MCF 10A (cell line): ENCODE measurements at regions not wholly inside any gene's neighbourhood (a gene's known extent, or its start where the extent isn't known, plus 50 kb on each side); places are given as distances from the start of the nearest gene placed in this dataset.

Experiments
- BruUV-seq: library from RNA; stranded (reverse); fragments of 400-500 nt; replicated peaks from 2 replicates; lab custom pipeline; 2021; lab: Mats Ljungman, UMichigan
- CTCF ChIA-PET: fragments of 300-600 bp; sonication (Branson Sonifier 250); formaldehyde crosslinking; extraction: SDS; loops from one replicate; lab custom pipeline; 2021; ENCODE audit warnings: antibody characterized with exemption, inconsistent platforms; lab: Yijun Ruan, JAX
- POLR2A ChIA-PET: fragments of 300-600, 350-650 bp; sonication (Branson Sonifier 250); formaldehyde crosslinking; extraction: SDS; loops from one replicate; lab custom pipeline; 2020; ENCODE audit warnings: antibody characterized with exemption, inconsistent platforms; lab: Yijun Ruan, JAX
- DNase-seq: peaks from one replicate; pipeline ENCODE4 v3.0.0-alpha.2; 2018; ENCODE audit not compliant: unreplicated experiment
- H3K27ac Mint-ChIP-seq: one replicate; pipeline ENCODE4 v1.8.0; 2022; ENCODE audit warnings: mild to moderate bottlenecking, low read depth, mixed read lengths; ENCODE audit not compliant: unreplicated experiment
- H3K27me3 Mint-ChIP-seq: one replicate; pipeline ENCODE4 v1.8.0; 2022; ENCODE audit warnings: mixed read lengths; ENCODE audit not compliant: insufficient read depth, unreplicated experiment
- H3K36me3 Mint-ChIP-seq: one replicate; pipeline ENCODE4 v1.8.0; 2022; ENCODE audit warnings: mild to moderate bottlenecking, moderate library complexity, mixed read lengths; ENCODE audit not compliant: insufficient read depth, unreplicated experiment
- H3K4me1 Mint-ChIP-seq: one replicate; pipeline ENCODE4 v1.8.0; 2022; ENCODE audit warnings: mixed read lengths; ENCODE audit not compliant: insufficient read depth, unreplicated experiment
- H3K4me3 Mint-ChIP-seq: one replicate; pipeline ENCODE4 v1.8.0; 2022; ENCODE audit warnings: mild to moderate bottlenecking, moderate library complexity, mixed read lengths; ENCODE audit not compliant: unreplicated experiment
- H3K9me3 Mint-ChIP-seq: one replicate; pipeline ENCODE4 v1.8.0; 2022; ENCODE audit warnings: mixed read lengths; ENCODE audit not compliant: unreplicated experiment
- intact Hi-C: fragments of 100-400 bp; cut with micrococcal nuclease; formaldehyde crosslinking; loops from 2 replicates; pipeline ENCODE4 v1.14.1; 2022
- TF ChIP-seq, protein P1 (sequence below): fragments of 200-600 bp; IDR thresholded peaks from one replicate; pipeline ENCODE4 v1.8.0; 2022; ENCODE audit warnings: antibody characterized with exemption, mild to moderate bottlenecking; ENCODE audit not compliant: unreplicated experiment

DNA sequence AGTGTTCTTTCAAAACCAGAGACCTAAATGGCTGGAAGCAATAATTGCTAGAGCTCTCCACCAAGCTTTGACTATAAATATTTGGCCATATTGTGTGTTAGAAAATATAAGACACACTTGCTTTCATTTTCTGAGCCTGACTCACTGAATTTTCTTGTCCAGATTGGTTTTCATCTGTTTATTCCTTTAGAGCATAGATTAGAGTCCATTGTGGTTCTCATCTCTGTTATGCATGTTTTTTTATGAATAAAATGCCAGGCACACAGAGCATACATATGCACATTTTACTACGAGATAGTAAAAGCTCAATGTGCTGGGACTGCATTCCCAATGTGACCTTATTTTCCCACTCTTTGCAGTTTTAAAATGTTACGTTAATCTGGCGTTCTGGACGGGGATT lies 115.3 kb upstream of the MLIP start:
- no peak for DNase-seq
- H3K4me3 Mint-ChIP-seq, result no peak overlapping the region
- H3K27me3 Mint-ChIP-seq, result no peaks in the 10 kb centered on the region
- no peaks in the 10 kb centered on the region for H3K36me3 Mint-ChIP-seq
- POLR2A ChIA-PET, result no interaction called here
- intact Hi-C loops, result no loop called here
- BruUV-seq, result no TSS peak
- no peaks in the 10 kb centered on the region for H3K9me3 Mint-ChIP-seq
- H3K27ac Mint-ChIP-seq, result no peak overlapping the region
- no peaks in the 10 kb centered on the region for H3K4me1 Mint-ChIP-seq
- TF ChIP-seq, protein P1, sequence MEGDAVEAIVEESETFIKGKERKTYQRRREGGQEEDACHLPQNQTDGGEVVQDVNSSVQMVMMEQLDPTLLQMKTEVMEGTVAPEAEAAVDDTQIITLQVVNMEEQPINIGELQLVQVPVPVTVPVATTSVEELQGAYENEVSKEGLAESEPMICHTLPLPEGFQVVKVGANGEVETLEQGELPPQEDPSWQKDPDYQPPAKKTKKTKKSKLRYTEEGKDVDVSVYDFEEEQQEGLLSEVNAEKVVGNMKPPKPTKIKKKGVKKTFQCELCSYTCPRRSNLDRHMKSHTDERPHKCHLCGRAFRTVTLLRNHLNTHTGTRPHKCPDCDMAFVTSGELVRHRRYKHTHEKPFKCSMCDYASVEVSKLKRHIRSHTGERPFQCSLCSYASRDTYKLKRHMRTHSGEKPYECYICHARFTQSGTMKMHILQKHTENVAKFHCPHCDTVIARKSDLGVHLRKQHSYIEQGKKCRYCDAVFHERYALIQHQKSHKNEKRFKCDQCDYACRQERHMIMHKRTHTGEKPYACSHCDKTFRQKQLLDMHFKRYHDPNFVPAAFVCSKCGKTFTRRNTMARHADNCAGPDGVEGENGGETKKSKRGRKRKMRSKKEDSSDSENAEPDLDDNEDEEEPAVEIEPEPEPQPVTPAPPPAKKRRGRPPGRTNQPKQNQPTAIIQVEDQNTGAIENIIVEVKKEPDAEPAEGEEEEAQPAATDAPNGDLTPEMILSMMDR, result no peak
- CTCF ChIA-PET, result interaction anchor here (0.7 to 1.8 kb wide), 3 partner anchors 10 to 249 kb away, joined by 4 to 13 read pairs (median 4); no protein-coding TSS in a partner anchor

DNA sequence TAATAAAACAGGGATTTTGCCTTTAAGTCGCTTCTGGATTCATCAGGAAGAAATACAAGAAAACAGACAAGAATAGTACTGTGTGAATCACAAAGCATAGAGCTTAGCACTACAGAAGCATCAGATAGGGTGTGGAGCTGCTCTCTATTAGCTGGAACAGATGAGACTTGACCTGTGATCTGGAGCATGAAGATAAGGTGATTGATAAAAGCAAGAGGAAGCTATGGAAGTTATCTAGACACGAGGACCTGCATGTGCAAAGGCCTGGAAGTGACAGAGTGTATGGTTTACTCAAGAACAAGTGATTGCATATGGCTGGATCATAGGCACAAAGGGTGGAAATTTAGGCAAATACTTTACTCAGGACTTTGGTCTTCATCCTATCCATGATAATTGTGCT lies 112.9 kb upstream of the MLIP start:
- CTCF ChIA-PET, result interaction anchor here (1.0 kb wide), 1 partner anchor 13 kb away, joined by 3 read pairs; no protein-coding TSS in a partner anchor
- TF ChIP-seq, protein P1, result no peak
- Mint-ChIP-seq H3K36me3 (no peaks in the 10 kb centered on the region), H3K4me1 (peaks cover 8% of the 10 kb centered on the region), H3K27me3 (no peaks in the 10 kb centered on the region), H3K4me3 (no peak overlapping the region), H3K27ac (no peak overlapping the region), H3K9me3 (no peaks in the 10 kb centered on the region)
- POLR2A ChIA-PET, result no interaction called here
- no TSS peak for BruUV-seq
- DNase-seq, result no peak
- intact Hi-C loops, result no loop called here

DNA sequence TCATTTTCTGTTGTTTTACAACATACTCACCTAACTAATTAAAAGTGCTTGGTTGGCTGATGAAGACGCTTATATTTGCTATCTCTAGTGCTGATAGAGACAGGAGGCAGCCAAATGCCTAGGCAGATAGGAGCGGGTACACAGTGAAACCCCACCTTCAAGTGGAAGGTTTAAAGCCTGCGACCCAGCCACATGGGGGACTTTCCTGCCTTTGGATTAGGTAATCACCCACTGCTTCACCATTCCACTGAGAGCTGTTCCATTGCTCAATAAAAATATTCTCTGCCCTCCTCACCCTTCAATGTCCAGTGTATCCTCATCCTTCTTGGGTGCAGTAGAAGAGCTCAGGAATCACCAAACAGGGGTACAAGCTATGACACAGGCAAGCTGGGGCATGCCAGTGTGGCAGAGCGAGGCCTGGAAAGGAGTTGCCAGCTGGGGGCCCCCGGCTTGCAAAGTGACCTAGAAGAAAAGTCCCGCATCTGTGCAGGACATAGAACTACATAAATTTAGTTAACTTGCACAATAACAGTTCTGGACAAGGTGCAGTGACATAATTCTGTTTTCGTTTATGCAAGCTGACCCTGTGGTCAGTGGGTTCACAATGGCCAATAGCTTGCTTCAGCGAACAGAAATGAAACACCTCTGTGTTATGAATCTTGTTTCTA lies 112.0 kb upstream of the MLIP start:
- TF ChIP-seq, protein P1, result no peak
- H3K9me3 Mint-ChIP-seq, result no peaks in the 10 kb centered on the region
- H3K27ac Mint-ChIP-seq, result no peak overlapping the region
- H3K27me3 Mint-ChIP-seq, result no peaks in the 10 kb centered on the region
- DNase-seq, result no peak
- ChIA-PET CTCF (no interaction called here), POLR2A (no interaction called here)
- no peak overlapping the region for H3K4me3 Mint-ChIP-seq
- intact Hi-C loops, result no loop called here
- no TSS peak for BruUV-seq
- no peaks in the 10 kb centered on the region for H3K36me3 Mint-ChIP-seq
- H3K4me1 Mint-ChIP-seq, result peaks cover 8% of the 10 kb centered on the region

DNA sequence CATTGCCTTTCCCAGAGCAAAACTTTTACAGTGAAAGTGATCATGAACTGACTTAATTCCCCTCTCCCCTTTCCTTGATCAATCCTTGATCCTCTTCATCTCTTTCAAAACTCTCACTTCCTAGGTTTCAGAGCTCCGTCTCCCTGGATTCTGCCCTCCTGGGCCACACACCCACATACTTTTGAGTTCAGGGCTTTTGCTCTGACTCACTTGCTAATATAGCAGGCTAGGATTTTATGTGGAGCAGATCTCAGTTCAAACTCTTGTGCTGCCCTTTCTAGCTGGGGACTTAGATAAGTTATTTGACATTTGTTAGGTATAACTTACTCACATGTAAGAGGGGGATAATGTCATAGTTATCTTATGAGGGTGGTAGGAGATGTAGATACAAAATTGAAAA lies 109.1 kb upstream of the MLIP start:
- no peaks in the 10 kb centered on the region for H3K36me3 Mint-ChIP-seq
- H3K27ac Mint-ChIP-seq, result no peak overlapping the region
- POLR2A ChIA-PET, result interaction anchor here (1.4 kb wide), 1 partner anchor 16 kb away, joined by 3 read pairs; no protein-coding TSS in a partner anchor
- intact Hi-C loops, result no loop called here
- no peak overlapping the region for H3K4me3 Mint-ChIP-seq
- H3K4me1 Mint-ChIP-seq, result peaks cover 8% of the 10 kb centered on the region
- TF ChIP-seq, protein P1, result no peak
- DNase-seq, result no peak
- no peaks in the 10 kb centered on the region for H3K27me3 Mint-ChIP-seq
- BruUV-seq, result no TSS peak
- H3K9me3 Mint-ChIP-seq, result no peaks in the 10 kb centered on the region
- CTCF ChIA-PET, result interaction anchor here (0.6 kb wide), 1 partner anchor 22 kb away, joined by 3 read pairs; no protein-coding TSS in a partner anchor
